GM10266 (cell line): ENCODE measurements at regions not wholly inside any gene's neighbourhood (a gene's known extent, or its start where the extent isn't known, plus 50 kb on each side); places are given as distances from the start of the nearest gene placed in this dataset.
"Not testable (repeated sequence)": the region's sequence is repeated elsewhere in the genome, so short reads cannot be mapped to it uniquely, and the experiment has no call there.

Source experiments
- DNase-seq: peaks from one replicate; pipeline ENCODE4 v3.0.0; 2012; ENCODE audit errors: extremely low spot score
- CTCF ChIP-seq: IDR thresholded peaks from 2 replicates; pipeline ENCODE4 v1.5.1; 2012; ENCODE audit warnings: mild to moderate bottlenecking, low read depth; ENCODE audit not compliant: control insufficient read depth, insufficient read depth; ENCODE audit errors: missing control alignments

GRCh38 chr5:106637275-106637674 lies 1033.5 kb downstream of the EFNA5 start:
- DNase-seq, result no peak
- no peak for TF ChIP-seq CTCF

- no peak for TF ChIP-seq CTCF
- no peak for DNase-seq
Observed at GRCh38 chr5:106634375-106634774, 1036.4 kb downstream of the EFNA5 start.

GRCh38 chr5:106633825-106634224 lies 1036.9 kb downstream of the EFNA5 start:
- TF ChIP-seq CTCF, result no peak
- DNase-seq, result no peak

GRCh38 chr5:106628456-106628855 lies 1042.3 kb downstream of the EFNA5 start:
- DNase-seq, result not testable (repeated sequence)

- TF ChIP-seq CTCF, result no peak
- DNase-seq, result no peak
Observed at GRCh38 chr5:106610041-106610440, 1060.7 kb downstream of the EFNA5 start.

GRCh38 chr5:106601620-106602019 lies 1069.1 kb downstream of the EFNA5 start:
- DNase-seq, result peak; percentile 6
- no peak for TF ChIP-seq CTCF

- DNase-seq, result no peak
- no peak for TF ChIP-seq CTCF
Observed at GRCh38 chr5:106600803-106601202, 1069.9 kb downstream of the EFNA5 start.

- DNase-seq, result no peak
- TF ChIP-seq CTCF, result no peak
Observed at GRCh38 chr5:106595864-106596263, 1074.9 kb downstream of the EFNA5 start.
